Panc1 (cell line): ENCODE measurements at regions not wholly inside any gene's neighbourhood (a gene's known extent, or its start where the extent isn't known, plus 50 kb on each side); places are given as distances from the start of the nearest gene placed in this dataset.

Source experiments
- CTCF ChIP-seq: fragments of 450-650 bp; IDR thresholded peaks from 2 replicates; pipeline ENCODE4 v1.5.1; 2017; ENCODE audit warnings: mild to moderate bottlenecking
- POLR2AphosphoS5 ChIP-seq: IDR thresholded peaks from 2 replicates; pipeline ENCODE4 v1.6.1; 2012; ENCODE audit warnings: mild to moderate bottlenecking, low read depth, low read length, moderate library complexity

- TF ChIP-seq CTCF, result no peak
- TF ChIP-seq POLR2AphosphoS5, result no peak
Measured at GRCh38 chr10:7015457-7015856, 395.4 kb downstream of the SFMBT2 start.
